HepG2 (cell line): ENCODE measurements at regions not wholly inside any gene's neighbourhood (a gene's known extent, or its start where the extent isn't known, plus 50 kb on each side); places are given as distances from the start of the nearest gene placed in this dataset.

Experiments used
- BCL3 ChIP-seq: sonication (generic); formaldehyde crosslinking; IDR thresholded peaks from 2 replicates; pipeline ENCODE4 v1.5.1; 2020; ENCODE audit warnings: mild to moderate bottlenecking, missing genetic modification reagents, moderate library complexity
- GLI4 ChIP-seq: sonication (generic); formaldehyde crosslinking; IDR thresholded peaks from 2 replicates; pipeline ENCODE4 v1.5.1; 2020; ENCODE audit warnings: missing genetic modification reagents, mild to moderate bottlenecking, moderate library complexity, borderline replicate concordance
- KDM5B ChIP-seq: sonication (generic); formaldehyde crosslinking; IDR thresholded peaks from 2 replicates; pipeline ENCODE4 v1.4.0; 2020; ENCODE audit warnings: missing genetic modification reagents, mild to moderate bottlenecking, borderline replicate concordance
- MAFK ChIP-seq, 2 experiments: IDR thresholded peaks in 1 of 2; conservative IDR thresholded peaks in 1 of 2; 2 replicates each; pipeline ENCODE4 v1.6.1; 2011; ENCODE audit warnings: improper control_type of control experiment in 2 of 2, low read length in 2 of 2
- ZNF138 ChIP-seq: sonication (generic); formaldehyde crosslinking; IDR thresholded peaks from 2 replicates; pipeline ENCODE4 v1.5.0; 2020; ENCODE audit warnings: mild to moderate bottlenecking, low read depth, missing genetic modification reagents
- ZNF75D ChIP-seq: sonication (generic); formaldehyde crosslinking; IDR thresholded peaks from 2 replicates; pipeline ENCODE4 v1.8.1; 2023; ENCODE audit warnings: missing genetic modification reagents, mild to moderate bottlenecking, borderline replicate concordance

GRCh38 chr16:8426569-8426968 lies 163.7 kb downstream of the TMEM114 start:
- TF ChIP-seq ZNF138 (CRISPR knock-in tag) (no peak), MAFK (conservative IDR thresholded peaks at IDR 0.05 in 1 of 2, IDR thresholded peaks at IDR 0.05 in 1 of 2; ENCODE audit: low read length in 2 of 2) (peak; percentile 65 to 69), BCL3 (no peak), KDM5B (no peak), ZNF75D (no peak), GLI4 (CRISPR knock-in tag) (no peak)
